SK-N-DZ (cell line): ENCODE measurements at regions not wholly inside any gene's neighbourhood (a gene's known extent, or its start where the extent isn't known, plus 50 kb on each side); places are given as distances from the start of the nearest gene placed in this dataset.

Experiments
- DNase-seq: peaks from one replicate; pipeline ENCODE4 v3.0.0-alpha.2; 2015; ENCODE audit warnings: low spot score

GRCh38 chrX:15983034-15983433 is 128.4 kb upstream of the AP1S2 start:
- no peak for DNase-seq

- DNase-seq: no peak
Observed at GRCh38 chrX:15977644-15978043, 123.0 kb upstream of the AP1S2 start.

- DNase-seq: no peak
Observed at GRCh38 chrX:15976396-15976795, 121.8 kb upstream of the AP1S2 start.

- no peak for DNase-seq
Observed at GRCh38 chrX:15973946-15974345, 119.3 kb upstream of the AP1S2 start.

- peak; percentile 36 for DNase-seq
Observed at GRCh38 chrX:15973299-15973698, 118.7 kb upstream of the AP1S2 start.

GRCh38 chrX:15971696-15972095 is 117.1 kb upstream of the AP1S2 start:
- no peak for DNase-seq

- DNase-seq: no peak
Observed at GRCh38 chrX:15963858-15964257, 109.2 kb upstream of the AP1S2 start.

GRCh38 chrX:15960237-15960636 is 105.6 kb upstream of the AP1S2 start:
- no peak for DNase-seq

- DNase-seq: no peak
Observed at GRCh38 chrX:15956681-15957080, 102.1 kb upstream of the AP1S2 start.

- DNase-seq: no peak
Observed at GRCh38 chrX:15953801-15954200, 99.2 kb upstream of the AP1S2 start.

GRCh38 chrX:15952212-15952611 is 97.6 kb upstream of the AP1S2 start:
- DNase-seq: no peak

- no peak for DNase-seq
Observed at GRCh38 chrX:15948318-15948660, 93.7 kb upstream of the AP1S2 start.

GRCh38 chrX:15947648-15948317 is 93.2 kb upstream of the AP1S2 start:
- DNase-seq: no peak

GRCh38 chrX:15946783-15947580 is 92.4 kb upstream of the AP1S2 start:
- DNase-seq: peak; percentile 15

- DNase-seq: no peak
Observed at GRCh38 chrX:15943391-15943790, 88.8 kb upstream of the AP1S2 start.

- DNase-seq: no peak
Observed at GRCh38 chrX:15942307-15942706, 87.7 kb upstream of the AP1S2 start.

- no peak for DNase-seq
Observed at GRCh38 chrX:15939737-15940136, 85.1 kb upstream of the AP1S2 start.

- DNase-seq: no peak
Observed at GRCh38 chrX:15938072-15938471, 83.5 kb upstream of the AP1S2 start.

GRCh38 chrX:15931362-15931761 is 76.7 kb upstream of the AP1S2 start:
- no peak for DNase-seq

- DNase-seq: peak; percentile 44
Observed at GRCh38 chrX:15930585-15930984, 76.0 kb upstream of the AP1S2 start.

- DNase-seq: no peak
Observed at GRCh38 chrX:15929194-15929593, 74.6 kb upstream of the AP1S2 start.

GRCh38 chrX:15926622-15927021 is 72.0 kb upstream of the AP1S2 start:
- peak; percentile 20 for DNase-seq

GRCh38 chrX:15918003-15918402 is 63.4 kb upstream of the AP1S2 start:
- DNase-seq: no peak
